ENCODE measurements at regions not wholly inside any gene's neighbourhood (a gene's known extent, or its start where the extent isn't known, plus 50 kb on each side); places are given as distances from the start of the nearest gene placed in this dataset.

GRCh38 chr7:94212160-94212559, 182.5 kb upstream of the COL1A2 start:
- DNase-seq (no peak), ATAC-seq (no peak)
- Histone ChIP-seq H3K4me1 (ENCODE audit: control insufficient read depth, insufficient read depth, low read length) (no peaks in the 10 kb centered on the region), H3K27ac (ENCODE audit: low read length) (no peak overlapping the region), H3K9me3 (ENCODE audit: control insufficient read depth, insufficient read depth, low read length) (no peaks in the 10 kb centered on the region), H3K27me3 (ENCODE audit: control insufficient read depth, insufficient read depth, low read length) (no peaks in the 10 kb centered on the region), H3K36me3 (ENCODE audit: control insufficient read depth, insufficient read depth, low read length) (no peaks in the 10 kb centered on the region), H3K4me3 (ENCODE audit: low read length) (no peak overlapping the region)
- intact Hi-C loops (cut with micrococcal nuclease), result no loop called here
- Mint-ChIP-seq H3K27ac (no peak overlapping the region), H3K27me3 (ENCODE audit: low read depth in 2 of 2) (no peaks in the 10 kb centered on the region), H3K9me3 (peaks cover 2 to 3% of the 10 kb centered on the region in 2 donors), H3K4me1 (no peaks in the 10 kb centered on the region), H3K36me3 (no peaks in the 10 kb centered on the region), H3K4me3 (no peak overlapping the region)
- WGBS (ENCODE audit: insufficient coverage), result 88% methylated on average over 1 of the region's 1 CpG
- TF ChIP-seq, protein P1, sequence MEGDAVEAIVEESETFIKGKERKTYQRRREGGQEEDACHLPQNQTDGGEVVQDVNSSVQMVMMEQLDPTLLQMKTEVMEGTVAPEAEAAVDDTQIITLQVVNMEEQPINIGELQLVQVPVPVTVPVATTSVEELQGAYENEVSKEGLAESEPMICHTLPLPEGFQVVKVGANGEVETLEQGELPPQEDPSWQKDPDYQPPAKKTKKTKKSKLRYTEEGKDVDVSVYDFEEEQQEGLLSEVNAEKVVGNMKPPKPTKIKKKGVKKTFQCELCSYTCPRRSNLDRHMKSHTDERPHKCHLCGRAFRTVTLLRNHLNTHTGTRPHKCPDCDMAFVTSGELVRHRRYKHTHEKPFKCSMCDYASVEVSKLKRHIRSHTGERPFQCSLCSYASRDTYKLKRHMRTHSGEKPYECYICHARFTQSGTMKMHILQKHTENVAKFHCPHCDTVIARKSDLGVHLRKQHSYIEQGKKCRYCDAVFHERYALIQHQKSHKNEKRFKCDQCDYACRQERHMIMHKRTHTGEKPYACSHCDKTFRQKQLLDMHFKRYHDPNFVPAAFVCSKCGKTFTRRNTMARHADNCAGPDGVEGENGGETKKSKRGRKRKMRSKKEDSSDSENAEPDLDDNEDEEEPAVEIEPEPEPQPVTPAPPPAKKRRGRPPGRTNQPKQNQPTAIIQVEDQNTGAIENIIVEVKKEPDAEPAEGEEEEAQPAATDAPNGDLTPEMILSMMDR (IDR thresholded peaks at IDR 0.05), result no peak

DNA sequence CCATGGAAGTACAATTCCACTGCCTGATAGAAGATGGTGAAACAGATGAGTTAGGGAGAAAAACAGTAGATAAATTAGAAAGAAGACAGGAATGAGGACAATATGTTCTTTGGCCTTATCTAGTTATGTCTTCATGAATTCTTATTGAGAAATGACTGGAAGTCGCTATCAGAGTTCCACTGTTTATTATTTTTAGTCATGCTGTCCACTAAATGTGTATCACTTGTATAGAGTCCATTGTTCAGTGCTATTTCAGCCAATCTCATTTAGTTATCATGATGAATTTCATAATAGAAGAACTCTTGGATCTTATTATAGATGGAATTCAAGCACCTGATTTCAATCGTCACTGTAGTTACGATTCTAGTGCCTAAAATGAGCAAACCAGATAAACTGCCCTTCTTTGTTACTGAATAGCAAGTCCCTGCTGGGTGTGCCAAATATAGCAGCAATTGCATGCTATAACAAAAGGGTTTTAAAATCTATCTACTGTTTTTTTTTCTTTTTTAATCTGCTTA, 177.7 kb upstream of the COL1A2 start:
- Histone ChIP-seq H3K4me3 (ENCODE audit: low read length) (no peak overlapping the region), H3K4me1 (ENCODE audit: control insufficient read depth, insufficient read depth, low read length) (no peaks in the 10 kb centered on the region), H3K36me3 (ENCODE audit: control insufficient read depth, insufficient read depth, low read length) (no peaks in the 10 kb centered on the region), H3K27me3 (ENCODE audit: control insufficient read depth, insufficient read depth, low read length) (no peaks in the 10 kb centered on the region), H3K9me3 (ENCODE audit: control insufficient read depth, insufficient read depth, low read length) (no peaks in the 10 kb centered on the region), H3K27ac (ENCODE audit: low read length) (no peak overlapping the region)
- TF ChIP-seq, protein P1 (IDR thresholded peaks at IDR 0.05), result no peak
- H3K4me3 Mint-ChIP-seq, result no peak overlapping the region
- DNase-seq (no peak), ATAC-seq (no peak)
- H3K27ac Mint-ChIP-seq, result no peak overlapping the region
- no peaks in the 10 kb centered on the region for H3K36me3 Mint-ChIP-seq
- intact Hi-C loops (cut with micrococcal nuclease), result no loop called here
- 74% methylated on average over 3 of the region's 3 CpGs for WGBS (ENCODE audit: insufficient coverage)
- H3K27me3 Mint-ChIP-seq (ENCODE audit: low read depth in 2 of 2), result no peaks in the 10 kb centered on the region
- no peaks in the 10 kb centered on the region for H3K4me1 Mint-ChIP-seq
- no peaks in the 10 kb centered on the region for H3K9me3 Mint-ChIP-seq

DNA sequence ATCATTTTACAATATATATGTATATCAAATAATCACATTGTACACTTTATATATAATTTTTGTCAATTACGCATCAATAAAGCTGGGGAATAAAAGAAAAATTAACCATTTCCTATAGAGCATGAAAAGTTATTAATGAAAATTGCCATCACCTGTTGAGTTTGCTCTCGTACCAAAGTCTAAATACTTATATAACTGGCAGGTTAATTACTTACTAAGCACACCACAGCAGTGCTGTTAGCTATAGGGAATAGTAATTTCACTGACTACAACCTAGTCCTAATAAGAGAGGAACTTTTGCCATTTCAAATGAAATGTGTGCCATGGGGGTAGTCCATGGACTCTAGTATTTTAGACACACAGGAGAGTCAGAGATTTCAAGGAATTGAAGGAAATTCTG, 176.9 kb upstream of the COL1A2 start:
- TF ChIP-seq, protein P1 (IDR thresholded peaks at IDR 0.05), result no peak
- H3K4me1 ChIP-seq (ENCODE audit: control insufficient read depth, insufficient read depth, low read length), result no peaks in the 10 kb centered on the region
- no peaks in the 10 kb centered on the region for H3K9me3 ChIP-seq (ENCODE audit: control insufficient read depth, insufficient read depth, low read length)
- Mint-ChIP-seq H3K9me3 (no peaks in the 10 kb centered on the region), H3K4me3 (no peak overlapping the region), H3K27me3 (ENCODE audit: low read depth in 2 of 2) (no peaks in the 10 kb centered on the region), H3K27ac (no peak overlapping the region), H3K36me3 (no peaks in the 10 kb centered on the region), H3K4me1 (no peaks in the 10 kb centered on the region)
- no peak for ATAC-seq
- no peak overlapping the region for H3K27ac ChIP-seq (ENCODE audit: low read length)
- H3K4me3 ChIP-seq (ENCODE audit: low read length), result no peak overlapping the region
- no peak for DNase-seq
- no peaks in the 10 kb centered on the region for H3K36me3 ChIP-seq (ENCODE audit: control insufficient read depth, insufficient read depth, low read length)
- WGBS (ENCODE audit: insufficient coverage), result no CpG with 5 or more reads among the region's 2 CpGs
- intact Hi-C loops (cut with micrococcal nuclease), result no loop called here
- H3K27me3 ChIP-seq (ENCODE audit: control insufficient read depth, insufficient read depth, low read length), result no peaks in the 10 kb centered on the region

GRCh38 chr7:94222516-94222915, 172.2 kb upstream of the COL1A2 start:
- WGBS (ENCODE audit: insufficient coverage), result no CpG with 5 or more reads among the region's 2 CpGs
- Mint-ChIP-seq H3K4me1 (no peaks in the 10 kb centered on the region), H3K27me3 (ENCODE audit: low read depth in 2 of 2) (no peaks in the 10 kb centered on the region), H3K36me3 (no peaks in the 10 kb centered on the region), H3K4me3 (no peak overlapping the region), H3K9me3 (no peaks in the 10 kb centered on the region), H3K27ac (no peak overlapping the region)
- intact Hi-C loops (cut with micrococcal nuclease), result no loop called here
- H3K27ac ChIP-seq (ENCODE audit: low read length), result no peak overlapping the region
- H3K27me3 ChIP-seq (ENCODE audit: control insufficient read depth, insufficient read depth, low read length), result no peaks in the 10 kb centered on the region
- H3K9me3 ChIP-seq (ENCODE audit: control insufficient read depth, insufficient read depth, low read length), result no peaks in the 10 kb centered on the region
- no peaks in the 10 kb centered on the region for H3K4me1 ChIP-seq (ENCODE audit: control insufficient read depth, insufficient read depth, low read length)
- DNase-seq, result no peak
- TF ChIP-seq, protein P1 (IDR thresholded peaks at IDR 0.05), result no peak
- no peak overlapping the region for H3K4me3 ChIP-seq (ENCODE audit: low read length)
- ATAC-seq, result no peak
- no peaks in the 10 kb centered on the region for H3K36me3 ChIP-seq (ENCODE audit: control insufficient read depth, insufficient read depth, low read length)

Data from natural killer cell (primary cell).